AG20443 (cell line): ENCODE measurements at regions not wholly inside any gene's neighbourhood (a gene's known extent, or its start where the extent isn't known, plus 50 kb on each side); places are given as distances from the start of the nearest gene placed in this dataset.

ENCODE experiments used
- DNase-seq: peaks from one replicate; pipeline ENCODE4 v3.0.0; 2012; ENCODE audit warnings: low spot score, mixed read lengths

DNA sequence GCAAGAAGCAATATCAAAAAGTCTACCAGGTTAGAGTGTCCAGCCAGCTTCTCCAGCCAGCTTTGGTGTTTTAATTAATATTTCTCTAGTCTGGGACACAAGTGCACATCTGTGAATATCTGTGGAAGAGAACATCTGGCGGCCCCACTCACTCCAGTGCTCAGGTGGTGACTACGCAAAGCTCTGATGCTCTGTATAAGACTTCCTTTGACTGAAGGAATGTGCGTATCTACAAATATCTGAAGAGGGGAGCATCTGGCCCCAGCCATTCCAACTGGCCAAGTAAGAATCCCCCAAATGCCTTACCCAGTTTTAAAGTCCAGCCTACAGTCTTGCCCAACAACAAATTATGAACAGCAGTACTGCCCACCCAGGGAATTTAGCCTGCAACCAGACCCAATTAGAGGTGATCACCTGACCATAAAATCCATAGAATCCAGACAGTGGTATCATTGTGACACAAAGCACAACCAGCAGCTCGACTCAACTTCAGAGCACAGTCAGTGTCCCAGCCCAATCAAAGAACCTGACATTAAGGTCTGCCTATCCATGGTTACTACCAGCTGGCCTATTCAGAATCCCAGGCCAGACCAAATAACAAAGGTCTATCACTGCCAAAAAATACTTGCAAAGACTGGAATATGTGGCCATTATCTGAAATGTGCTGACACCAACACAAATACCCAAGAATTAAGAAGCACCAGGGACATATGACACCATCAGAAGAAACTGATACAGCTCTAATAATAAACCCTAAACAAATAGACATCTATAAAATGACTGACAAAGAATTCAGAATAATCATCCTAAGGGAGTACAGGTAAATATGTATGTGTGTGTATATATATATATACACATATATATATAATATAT, 76.1 kb upstream of the MANEA start:
- DNase-seq: no peak

DNA sequence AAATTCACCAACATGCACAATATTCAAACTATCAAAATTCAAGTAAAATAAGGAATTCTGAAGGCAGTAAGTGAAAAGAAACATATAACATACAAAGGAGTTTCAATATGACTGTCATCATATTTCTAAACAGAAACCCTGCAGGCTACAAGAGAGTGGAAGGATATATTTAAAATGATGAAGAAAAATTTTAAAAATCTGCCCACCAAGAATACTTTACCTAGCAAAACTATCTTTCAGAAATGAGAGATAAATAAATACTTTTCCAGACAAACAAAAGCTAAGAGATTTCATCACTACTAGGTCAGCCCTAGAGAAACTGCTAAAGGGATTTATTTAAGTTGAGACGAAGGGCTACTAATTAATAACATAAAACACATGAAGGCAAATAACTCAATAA, 73.8 kb upstream of the MANEA start:
- no peak for DNase-seq

- no peak for DNase-seq
Measured at GRCh38 chr6:95511404-95511803, 65.9 kb upstream of the MANEA start.

GRCh38 chr6:95515975-95516374, 61.4 kb upstream of the MANEA start:
- DNase-seq: no peak

- no peak for DNase-seq
Measured at GRCh38 chr6:95517004-95517403, 60.3 kb upstream of the MANEA start.

GRCh38 chr6:95517568-95517967, 59.8 kb upstream of the MANEA start:
- no peak for DNase-seq

DNA sequence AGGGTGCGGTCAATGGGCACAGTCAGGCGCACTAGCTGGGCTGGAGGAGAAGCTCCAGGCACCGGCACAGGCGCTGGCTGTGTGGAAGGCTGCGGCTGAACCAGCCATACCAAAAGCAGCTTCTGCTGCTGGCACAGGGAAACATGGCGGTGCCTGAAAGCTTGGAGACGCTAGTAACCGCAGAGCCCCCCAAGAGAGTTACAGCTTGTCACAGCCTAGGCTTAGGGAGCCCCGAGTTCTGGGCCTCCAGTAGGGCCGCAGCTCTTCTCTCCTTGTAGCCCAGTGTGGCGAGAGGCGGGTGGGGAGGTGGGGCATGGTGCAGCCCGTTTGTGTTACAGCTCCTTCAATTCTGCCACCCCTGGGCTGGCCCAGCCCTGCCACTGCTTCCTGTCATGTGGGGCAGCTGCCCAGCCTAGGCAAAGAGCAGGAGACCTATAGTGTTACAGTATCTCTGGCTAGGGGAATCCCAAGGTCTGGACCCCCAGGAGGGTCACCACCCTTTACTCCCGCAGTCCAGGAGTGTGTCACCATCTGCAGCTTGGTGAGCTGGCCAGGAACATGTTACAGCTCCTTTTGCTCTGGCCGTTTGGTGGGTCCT, 58.6 kb upstream of the MANEA start:
- DNase-seq: no peak

GRCh38 chr6:95519228-95520037, 57.9 kb upstream of the MANEA start:
- DNase-seq: no peak

DNA sequence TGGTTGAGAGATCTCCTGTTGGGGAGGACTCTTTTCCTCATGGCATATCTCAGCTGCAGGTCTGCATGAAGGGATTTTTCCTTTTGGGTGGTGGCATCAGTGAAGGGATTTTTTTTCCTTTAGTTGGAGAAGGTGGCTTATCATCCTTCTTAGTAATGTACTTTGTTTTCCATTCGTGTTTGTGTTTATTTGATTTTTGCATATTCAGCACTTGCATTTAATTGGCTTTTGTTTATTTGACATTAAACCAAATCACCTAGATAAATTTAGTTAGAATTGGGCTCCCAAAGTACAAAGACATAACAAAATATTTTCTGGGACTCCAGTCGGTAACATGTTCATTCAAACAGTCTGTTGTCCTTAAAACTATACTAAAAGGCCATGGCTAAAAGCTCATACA, 56.2 kb upstream of the MANEA start:
- no peak for DNase-seq
